NOMO-1 (cell line): ENCODE measurements at regions not wholly inside any gene's neighbourhood (a gene's known extent, or its start where the extent isn't known, plus 50 kb on each side); places are given as distances from the start of the nearest gene placed in this dataset.
"Not testable (repeated sequence)": the region's sequence is repeated elsewhere in the genome, so short reads cannot be mapped to it uniquely, and the experiment has no call there.

Source experiments
- DNase-seq, 2 experiments: peaks; one replicate each; lab custom pipeline; 2025; ENCODE audit not compliant: unreplicated experiment in 2 of 2; lab: John Stamatoyannopoulos, UW

DNA sequence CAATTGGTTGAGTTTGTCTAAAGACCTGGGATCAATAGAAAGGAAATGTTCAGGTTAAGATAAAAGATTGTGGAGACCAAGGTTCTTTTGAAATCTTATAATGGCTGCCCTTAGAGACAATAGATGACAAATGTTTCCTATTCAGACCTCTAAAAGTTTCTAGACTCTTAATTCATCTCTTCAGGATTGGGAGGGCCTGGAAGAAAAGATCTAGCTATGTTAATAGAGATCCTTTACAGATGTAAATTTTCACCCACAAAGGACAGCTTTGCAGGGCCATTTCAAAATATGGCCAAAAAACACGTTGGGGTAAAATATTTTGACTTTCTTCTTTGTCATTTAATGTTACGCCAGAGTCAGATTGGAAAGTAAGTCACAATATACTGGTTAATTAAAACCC, 1739.6 kb downstream of the ARAP2 start:
- DNase-seq: not testable (repeated sequence)

DNA sequence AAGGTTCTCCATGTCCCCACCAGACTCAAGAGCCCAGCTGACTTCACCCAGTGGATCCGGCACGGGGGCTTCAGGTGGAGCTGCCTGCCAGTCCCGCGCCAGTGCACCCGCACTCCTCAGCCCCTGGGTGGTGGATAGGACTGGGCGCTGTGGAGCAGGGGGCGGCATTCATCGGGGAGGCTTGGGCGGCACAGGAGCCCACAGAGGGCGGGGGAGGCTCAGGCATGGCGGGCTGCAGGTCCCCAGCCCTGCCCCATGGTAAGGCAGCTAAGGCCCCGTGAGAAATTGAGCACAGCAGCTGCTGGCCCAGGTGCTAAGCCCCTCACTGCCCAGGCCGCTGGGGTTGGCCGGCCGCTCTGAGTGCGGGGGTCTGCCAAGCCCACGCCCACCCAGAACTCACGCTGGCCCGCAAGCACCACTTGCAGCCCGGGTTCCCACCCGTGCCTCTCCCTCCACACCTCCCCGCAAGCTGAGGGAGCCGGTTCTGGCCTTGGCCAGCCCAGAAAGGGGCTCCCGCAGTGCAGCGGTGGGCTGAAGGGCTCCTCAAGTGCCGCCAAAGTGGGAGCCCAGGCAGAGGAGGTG, 1737.7 kb downstream of the ARAP2 start:
- DNase-seq: not testable (repeated sequence)

- DNase-seq: no peak
Observed at GRCh38 chr4:34512616-34513015, 1731.7 kb downstream of the ARAP2 start.

GRCh38 chr4:34516524-34516923, 1727.8 kb downstream of the ARAP2 start:
- DNase-seq: no peak

GRCh38 chr4:34534916-34535315, 1709.4 kb downstream of the ARAP2 start:
- DNase-seq: no peak

GRCh38 chr4:34566091-34566490, 1678.2 kb downstream of the ARAP2 start:
- DNase-seq: no peak

DNA sequence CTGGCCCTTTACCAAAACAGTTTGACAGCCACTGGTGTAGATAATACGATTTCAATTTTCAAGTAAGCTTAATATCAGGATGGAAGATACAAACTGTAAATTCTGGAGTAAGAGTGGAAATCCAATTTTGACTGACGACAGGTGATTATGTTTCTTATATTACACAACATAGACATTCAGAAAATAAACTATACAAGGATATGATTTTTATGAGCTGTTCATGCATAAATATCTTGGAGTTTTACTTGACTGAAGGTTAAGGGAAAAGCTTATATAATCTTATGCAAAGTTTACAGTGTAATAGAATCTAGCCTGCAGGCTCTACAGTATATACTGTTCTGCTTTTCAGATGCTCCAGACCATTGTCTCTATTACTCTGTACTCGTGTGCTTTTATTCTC, 1672.3 kb downstream of the ARAP2 start:
- no peak for DNase-seq

DNA sequence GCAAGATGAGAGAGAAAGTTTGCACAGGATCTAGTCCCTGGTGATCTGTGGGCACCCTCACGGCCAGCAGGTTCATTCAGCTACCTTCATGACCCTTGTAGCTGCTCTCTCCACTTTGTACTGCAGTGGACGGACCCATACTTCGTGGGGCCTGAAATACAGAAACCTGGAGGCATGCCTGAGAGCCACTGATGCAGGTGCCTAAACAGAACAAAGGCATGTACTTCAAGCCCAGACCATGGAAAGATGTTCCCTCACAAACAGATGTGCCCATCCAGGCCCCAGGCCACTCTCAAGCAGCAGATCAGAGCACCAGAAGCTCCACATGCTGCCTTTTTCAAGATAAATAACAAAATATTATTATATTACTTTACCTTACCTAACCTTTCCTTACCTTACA, 1629.0 kb downstream of the ARAP2 start:
- no peak for DNase-seq

DNA sequence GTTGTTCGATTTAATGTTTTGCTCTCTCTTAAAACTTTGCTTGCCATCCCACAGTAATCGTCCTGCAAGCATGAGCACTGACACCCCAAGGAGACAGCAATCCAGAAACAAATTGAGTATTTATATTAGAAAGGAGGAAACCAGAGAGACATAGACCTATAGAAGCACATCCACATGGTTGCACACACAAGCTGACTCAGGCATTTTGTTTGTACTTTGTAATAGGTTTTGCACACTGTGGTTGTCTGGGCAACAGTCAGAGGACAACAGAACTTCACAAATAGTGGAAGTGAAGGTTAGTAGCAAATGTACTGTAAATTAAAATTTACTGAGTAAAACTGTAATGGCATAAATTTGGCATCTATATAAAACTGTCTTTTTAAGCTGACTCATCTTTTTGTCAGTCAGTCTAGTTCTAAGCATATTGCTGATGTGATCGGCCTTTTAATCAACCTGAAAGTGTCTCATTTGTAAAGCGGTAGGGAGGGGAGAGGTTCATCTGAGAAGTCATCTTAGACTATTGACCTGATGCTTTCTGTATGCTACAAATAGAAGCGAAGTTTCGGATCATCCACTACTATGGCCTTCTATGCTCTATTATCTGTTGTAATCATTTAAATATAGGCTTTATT, 1624.7 kb downstream of the ARAP2 start:
- DNase-seq: no peak

DNA sequence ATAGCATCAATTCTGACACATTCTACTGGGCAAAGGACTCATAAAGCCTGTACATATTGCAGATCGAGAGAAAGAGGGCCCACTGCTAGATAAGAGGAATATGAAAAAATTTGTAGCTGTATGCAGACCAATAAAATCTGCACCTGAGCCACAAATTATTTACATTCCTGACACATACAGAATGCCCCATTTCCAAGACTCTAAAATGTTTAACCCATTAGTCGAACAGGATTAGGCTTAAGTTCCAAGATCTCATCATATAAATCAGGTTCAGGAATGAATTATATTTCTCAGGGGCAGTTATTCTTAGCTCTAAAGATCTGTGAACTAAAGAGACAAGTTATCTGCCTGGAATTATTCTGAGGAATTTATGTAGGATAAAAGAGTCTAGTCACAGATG, 1615.8 kb downstream of the ARAP2 start:
- DNase-seq: no peak

DNA sequence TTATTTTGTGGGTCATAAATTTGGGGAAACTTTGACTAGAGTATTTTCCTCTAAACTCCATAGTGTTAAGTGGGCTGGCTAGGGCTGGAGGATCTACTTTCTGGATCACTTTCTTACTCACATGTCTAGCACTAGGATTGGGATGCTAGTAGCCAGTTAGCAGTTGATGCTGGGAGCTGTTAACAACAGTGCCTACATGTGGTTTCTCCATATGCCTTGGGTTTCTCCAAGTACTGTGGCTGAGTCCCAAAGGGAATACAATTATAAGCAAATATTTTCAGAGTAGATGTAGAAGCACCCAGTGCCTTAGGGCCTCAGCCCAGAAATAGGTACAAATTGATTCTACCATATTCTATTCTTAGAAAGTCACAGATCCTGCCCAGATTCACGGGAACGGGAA, 1614.9 kb downstream of the ARAP2 start:
- no peak for DNase-seq

- DNase-seq: no peak
Observed at GRCh38 chr4:34633241-34633640, 1611.1 kb downstream of the ARAP2 start.

GRCh38 chr4:34636623-34637022, 1607.7 kb downstream of the ARAP2 start:
- DNase-seq: no peak

DNA sequence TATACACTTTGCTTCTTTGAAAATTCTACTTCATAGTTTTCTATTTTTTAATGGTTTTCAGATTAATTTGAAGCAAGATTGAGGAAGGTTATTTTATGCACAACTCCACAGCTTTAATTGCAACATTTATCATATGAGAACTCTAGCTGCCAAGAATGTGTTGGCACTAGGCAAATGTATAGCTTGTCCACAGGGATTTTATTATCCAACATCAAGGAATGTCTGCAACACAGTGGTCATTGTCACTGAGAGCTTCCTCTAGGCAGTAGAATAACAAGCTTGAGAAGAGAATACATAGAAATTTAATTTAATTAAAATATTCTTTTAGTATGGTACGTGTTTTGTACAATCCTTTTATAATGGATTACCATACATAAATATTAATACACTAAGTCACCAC, 1600.8 kb downstream of the ARAP2 start:
- no peak for DNase-seq

GRCh38 chr4:34644579-34645115, 1599.7 kb downstream of the ARAP2 start:
- no peak for DNase-seq

DNA sequence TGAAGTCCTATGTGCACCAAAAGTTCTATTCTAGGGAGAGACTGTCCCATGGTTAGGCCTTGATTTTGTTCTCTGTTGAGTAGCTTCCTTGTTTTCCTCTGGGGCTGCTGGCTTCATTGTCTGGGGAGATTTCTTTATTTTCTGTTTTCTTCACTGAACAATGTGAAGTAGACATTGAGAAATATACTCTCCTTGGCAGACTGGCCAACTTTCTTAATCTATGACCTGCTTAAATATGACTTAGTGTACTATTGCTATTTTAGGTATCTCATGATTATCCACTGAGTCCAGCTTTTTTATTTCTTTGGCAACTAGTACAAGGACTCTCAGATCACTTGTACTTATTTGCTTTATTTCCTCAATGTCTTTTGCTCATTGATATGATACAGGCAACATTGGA, 1594.6 kb downstream of the ARAP2 start:
- DNase-seq: no peak

- no peak for DNase-seq
Observed at GRCh38 chr4:34664051-34664450, 1580.3 kb downstream of the ARAP2 start.

GRCh38 chr4:34676400-34676799, 1567.9 kb downstream of the ARAP2 start:
- no peak for DNase-seq

DNA sequence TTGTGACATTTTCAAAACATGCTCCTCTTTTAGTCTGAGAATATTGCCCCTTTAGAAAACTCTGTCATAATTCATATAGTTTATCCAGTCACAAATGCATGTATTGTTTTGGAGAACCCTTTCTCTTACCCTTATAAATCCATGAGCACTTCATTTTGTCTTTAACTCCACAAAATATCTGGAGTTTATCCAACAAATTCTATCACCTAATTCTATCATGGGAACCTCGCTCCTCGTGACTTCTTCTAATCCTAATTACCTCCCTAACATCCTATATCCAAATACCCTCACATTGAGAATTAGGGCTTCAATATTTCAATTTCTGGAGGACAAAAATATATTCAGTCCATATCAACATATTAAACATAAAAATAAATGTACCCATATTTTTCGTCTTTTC, 1565.9 kb downstream of the ARAP2 start:
- DNase-seq: no peak

DNA sequence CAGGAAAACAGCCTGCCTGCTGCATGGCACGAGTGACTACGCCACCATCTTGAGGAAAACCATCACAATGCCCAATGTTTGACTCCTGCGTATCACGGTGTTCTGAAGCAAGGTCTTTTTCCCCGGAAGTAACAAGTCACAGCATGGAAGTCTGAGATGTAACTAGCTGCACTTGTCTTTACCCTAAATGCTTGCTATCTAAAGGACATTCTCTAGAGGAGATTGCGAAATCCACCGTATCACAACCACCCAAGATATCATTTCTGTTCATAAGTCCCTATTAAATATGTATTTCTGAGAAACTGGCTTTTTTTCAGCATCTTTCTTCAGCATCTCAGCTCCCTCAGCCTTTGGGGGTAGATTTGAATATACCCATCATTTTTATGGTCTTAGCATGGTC, 1565.1 kb downstream of the ARAP2 start:
- no peak for DNase-seq

DNA sequence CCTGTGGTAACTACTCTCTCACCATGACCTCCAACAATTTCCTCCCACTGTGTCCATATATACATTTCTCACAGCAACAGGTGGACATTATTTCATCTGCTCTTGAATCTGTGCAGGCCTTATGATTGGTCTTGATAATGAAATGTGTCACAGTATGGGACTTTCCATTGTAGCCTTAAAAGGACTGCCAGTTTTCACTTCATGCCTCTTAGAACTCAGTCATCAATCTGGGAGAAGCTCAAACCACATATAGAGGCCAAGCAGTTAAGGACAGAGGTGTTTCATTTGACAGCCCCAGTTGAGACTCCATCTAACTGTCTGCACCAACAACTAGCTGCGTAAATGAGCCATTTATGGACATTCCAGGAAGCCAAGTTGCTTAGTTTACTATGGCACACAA, 1534.8 kb downstream of the ARAP2 start:
- no peak for DNase-seq

- no peak for DNase-seq
Observed at GRCh38 chr4:34718576-34719245, 1525.6 kb downstream of the ARAP2 start.
